ENCODE measurements at regions not wholly inside any gene's neighbourhood (a gene's known extent, or its start where the extent isn't known, plus 50 kb on each side); places are given as distances from the start of the nearest gene placed in this dataset.

- no peak for TF ChIP-seq CTCF (IDR thresholded peaks at IDR 0.05; ENCODE audit: poor library complexity)
- no peak for TF ChIP-seq EZH2 (IDR thresholded peaks at IDR 0.05; ENCODE audit: borderline replicate concordance)
Observed at GRCh38 chr15:35288580-35288979, 203.5 kb upstream of the NANOGP8 start.
